ENCODE measurements at regions not wholly inside any gene's neighbourhood (a gene's known extent, or its start where the extent isn't known, plus 50 kb on each side); places are given as distances from the start of the nearest gene placed in this dataset.

- in situ Hi-C loops (cut with MboI; ENCODE audit: low pct_unique_long_range_greater_than_20kb in 2 of 9, low sequenced_read_pairs in 9 of 9, unreplicated experiment in 9 of 9), result no loop called here
- Histone ChIP-seq H3K27ac (no peak overlapping the region), H3K4me3 (no peak overlapping the region), H3K4me1 (replicated peaks in 1 of 2) (no peaks in the 10 kb centered on the region)
- no peak for ATAC-seq (replicated peaks in 6 of 8)
- 7 to 100% (median 86%) methylated on average over 3 to 4 of the region's 4 CpGs for WGBS, 10 experiments
Observed at GRCh38 chr1:88523854-88524528, 160.1 kb upstream of the PKN2 start.

- no peak overlapping the region for H3K27ac ChIP-seq
- H3K4me1 ChIP-seq (replicated peaks in 1 of 2), result no peaks in the 10 kb centered on the region
- no peak for ATAC-seq (replicated peaks in 6 of 8)
- in situ Hi-C loops (cut with MboI; ENCODE audit: low pct_unique_long_range_greater_than_20kb in 2 of 9, low sequenced_read_pairs in 9 of 9, unreplicated experiment in 9 of 9), result loop anchor here in 1 of 9 experiments (25.0 kb wide), 1 partner anchor 339 kb away; no protein-coding TSS in a partner anchor
- H3K4me3 ChIP-seq, result no peak overlapping the region
- 20 to 94% (median 82%) methylated on average over 1 to 3 of the region's 3 CpGs; no CpG with 5 or more reads in 2 of the 10 experiments for WGBS, 10 experiments
Observed at GRCh38 chr1:88526456-88526855, 157.6 kb upstream of the PKN2 start.

DNA sequence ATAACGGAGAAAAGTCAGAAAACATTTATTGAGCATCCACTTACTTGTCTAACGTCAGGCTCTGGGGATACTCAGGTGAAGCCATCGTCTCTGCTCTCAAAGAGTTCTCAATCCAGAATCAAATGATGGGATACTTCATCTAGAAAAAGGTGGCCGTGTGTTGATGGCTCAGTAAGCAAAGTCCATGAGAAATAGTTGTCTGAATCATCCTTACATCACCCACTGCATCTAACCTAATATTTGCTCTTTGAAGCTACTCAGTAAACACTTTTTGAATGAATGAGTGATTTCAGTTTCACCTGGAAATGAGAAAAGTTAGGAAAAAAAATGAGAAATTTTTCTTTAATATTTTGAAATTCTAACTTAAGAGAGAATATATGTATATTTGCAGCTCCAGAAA lies 155.3 kb upstream of the PKN2 start:
- Histone ChIP-seq H3K27ac (no peak overlapping the region), H3K4me1 (replicated peaks in 1 of 2) (no peaks in the 10 kb centered on the region), H3K4me3 (no peak overlapping the region)
- in situ Hi-C loops (cut with MboI; ENCODE audit: low pct_unique_long_range_greater_than_20kb in 2 of 9, low sequenced_read_pairs in 9 of 9, unreplicated experiment in 9 of 9), result loop anchor here in 1 of 9 experiments (25.0 kb wide), 1 partner anchor 341 kb away; no protein-coding TSS in a partner anchor
- 61 to 100% (median 93%) methylated on average over 1 to 4 of the region's 4 CpGs for WGBS, 10 experiments
- no peak for ATAC-seq (replicated peaks in 6 of 8)

DNA sequence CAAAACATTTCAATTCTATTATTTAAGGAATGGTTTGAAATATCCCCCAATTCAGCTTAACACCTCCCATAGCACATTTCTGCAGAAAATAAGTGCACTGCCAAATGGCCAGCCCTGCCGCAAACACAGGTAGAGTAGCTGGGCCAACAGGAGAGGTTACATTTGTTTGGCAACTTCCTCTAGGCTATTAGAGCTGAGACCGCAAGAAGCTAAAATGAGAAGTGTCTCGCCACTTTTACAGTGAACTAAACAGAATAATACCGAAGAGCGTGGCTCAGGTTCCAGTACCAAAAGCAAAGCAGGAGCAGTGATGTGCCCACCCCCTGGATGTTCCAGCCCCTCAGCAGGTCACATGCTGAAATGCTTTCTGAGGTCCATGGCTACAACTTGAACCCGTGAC lies 154.5 kb upstream of the PKN2 start:
- in situ Hi-C loops (cut with MboI; ENCODE audit: low pct_unique_long_range_greater_than_20kb in 2 of 9, low sequenced_read_pairs in 9 of 9, unreplicated experiment in 9 of 9), result loop anchor here in 1 of 9 experiments (25.0 kb wide), 1 partner anchor 342 kb away; no protein-coding TSS in a partner anchor
- H3K4me1 ChIP-seq (replicated peaks in 1 of 2), result no peaks in the 10 kb centered on the region
- ATAC-seq (replicated peaks in 6 of 8), result no peak
- H3K27ac ChIP-seq, result no peak overlapping the region
- no peak overlapping the region for H3K4me3 ChIP-seq
- WGBS, 10 experiments, result 40 to 100% (median 94%) methylated on average over 1 to 6 of the region's 6 CpGs

GRCh38 chr1:88530246-88530645 lies 153.8 kb upstream of the PKN2 start:
- in situ Hi-C loops (cut with MboI; ENCODE audit: low pct_unique_long_range_greater_than_20kb in 2 of 9, low sequenced_read_pairs in 9 of 9, unreplicated experiment in 9 of 9), result loop anchor here in 1 of 9 experiments (25.0 kb wide), 1 partner anchor 343 kb away; no protein-coding TSS in a partner anchor
- WGBS, 10 experiments, result 8 to 92% (median 83%) methylated on average over 1 to 3 of the region's 3 CpGs
- peak in 2 of 8 experiments; percentile 20 to 50 for ATAC-seq (replicated peaks in 6 of 8)
- H3K4me3 ChIP-seq, result no peak overlapping the region
- no peaks in the 10 kb centered on the region for H3K4me1 ChIP-seq (replicated peaks in 1 of 2)
- no peak overlapping the region for H3K27ac ChIP-seq

GRCh38 chr1:88537787-88538186 lies 146.3 kb upstream of the PKN2 start:
- no peak overlapping the region for H3K4me3 ChIP-seq
- in situ Hi-C loops (cut with MboI; ENCODE audit: low pct_unique_long_range_greater_than_20kb in 2 of 9, low sequenced_read_pairs in 9 of 9, unreplicated experiment in 9 of 9), result loop anchor here in 1 of 9 experiments (25.0 kb wide), 1 partner anchor 350 kb away; no protein-coding TSS in a partner anchor
- H3K4me1 ChIP-seq (replicated peaks in 1 of 2), result no peaks in the 10 kb centered on the region
- WGBS, 10 experiments, result 54 to 100% (median 92%) methylated on average over 1 to 3 of the region's 3 CpGs
- ATAC-seq (replicated peaks in 6 of 8), result no peak
- no peak overlapping the region for H3K27ac ChIP-seq

GRCh38 chr1:88538222-88538899 lies 145.7 kb upstream of the PKN2 start:
- Histone ChIP-seq H3K4me3 (no peak overlapping the region), H3K4me1 (replicated peaks in 1 of 2) (no peaks in the 10 kb centered on the region), H3K27ac (no peak overlapping the region)
- no peak for ATAC-seq (replicated peaks in 6 of 8)
- WGBS, 10 experiments, result 22 to 100% (median 86%) methylated on average over 1 to 2 of the region's 2 CpGs
- in situ Hi-C loops (cut with MboI; ENCODE audit: low pct_unique_long_range_greater_than_20kb in 2 of 9, low sequenced_read_pairs in 9 of 9, unreplicated experiment in 9 of 9), result loop anchor here in 1 of 9 experiments (25.0 kb wide), 1 partner anchor 351 kb away; no protein-coding TSS in a partner anchor

- Histone ChIP-seq H3K4me1 (replicated peaks in 1 of 2) (no peaks in the 10 kb centered on the region), H3K27ac (no peak overlapping the region), H3K4me3 (no peak overlapping the region)
- ATAC-seq (replicated peaks in 6 of 8), result no peak
- 0 to 94% (median 72%) methylated on average over 1 to 2 of the region's 2 CpGs for WGBS, 10 experiments
- in situ Hi-C loops (cut with MboI; ENCODE audit: low pct_unique_long_range_greater_than_20kb in 2 of 9, low sequenced_read_pairs in 9 of 9, unreplicated experiment in 9 of 9), result loop anchor here in 1 of 9 experiments (25.0 kb wide), 1 partner anchor 353 kb away; no protein-coding TSS in a partner anchor
Observed at GRCh38 chr1:88540255-88540654, 143.8 kb upstream of the PKN2 start.

- Histone ChIP-seq H3K4me1 (replicated peaks in 1 of 2) (no peaks in the 10 kb centered on the region), H3K27ac (no peak overlapping the region), H3K4me3 (no peak overlapping the region)
- 60 to 82% (median 78%) methylated on average over 1 of the region's 1 CpG; no CpG with 5 or more reads in 5 of the 10 experiments for WGBS, 10 experiments
- in situ Hi-C loops (cut with MboI; ENCODE audit: low pct_unique_long_range_greater_than_20kb in 2 of 9, low sequenced_read_pairs in 9 of 9, unreplicated experiment in 9 of 9), result loop anchor here in 1 of 9 experiments (25.0 kb wide), 1 partner anchor 354 kb away; no protein-coding TSS in a partner anchor
- ATAC-seq (replicated peaks in 6 of 8), result no peak
Observed at GRCh38 chr1:88541596-88541995, 142.5 kb upstream of the PKN2 start.

DNA sequence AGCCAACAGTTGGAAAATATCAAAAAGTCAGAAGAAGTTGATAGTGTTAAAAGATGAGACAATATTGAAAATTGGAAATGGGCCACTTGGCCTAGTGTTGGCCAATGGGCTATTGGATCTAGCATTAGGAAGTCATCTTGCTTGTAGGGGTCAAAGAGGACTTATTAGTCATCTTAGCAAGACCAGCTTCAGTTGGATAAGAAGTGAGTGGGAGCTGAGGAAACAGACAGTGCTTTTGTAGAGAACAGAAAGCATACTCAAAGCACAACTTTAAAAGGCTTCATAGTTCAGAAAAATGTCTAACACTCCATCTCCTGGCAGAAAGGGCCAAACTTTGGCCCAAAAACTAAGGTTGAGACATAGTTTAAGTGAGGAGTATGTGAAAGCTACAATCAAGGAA lies 139.9 kb upstream of the PKN2 start:
- Histone ChIP-seq H3K4me3 (no peak overlapping the region), H3K27ac (no peak overlapping the region), H3K4me1 (replicated peaks in 1 of 2) (no peaks in the 10 kb centered on the region)
- no peak for ATAC-seq (replicated peaks in 6 of 8)
- in situ Hi-C loops (cut with MboI; ENCODE audit: low pct_unique_long_range_greater_than_20kb in 2 of 9, low sequenced_read_pairs in 9 of 9, unreplicated experiment in 9 of 9), result loop anchor here in 1 of 9 experiments (25.0 kb wide), 1 partner anchor 357 kb away; no protein-coding TSS in a partner anchor

GRCh38 chr1:88549536-88549935 lies 134.5 kb upstream of the PKN2 start:
- Histone ChIP-seq H3K4me3 (no peak overlapping the region), H3K4me1 (replicated peaks in 1 of 2) (no peaks in the 10 kb centered on the region), H3K27ac (no peak overlapping the region)
- no peak for ATAC-seq (replicated peaks in 6 of 8)
- in situ Hi-C loops (cut with MboI; ENCODE audit: low pct_unique_long_range_greater_than_20kb in 2 of 9, low sequenced_read_pairs in 9 of 9, unreplicated experiment in 9 of 9), result loop anchor here in 1 of 9 experiments (25.0 kb wide), 1 partner anchor 362 kb away; no protein-coding TSS in a partner anchor
- WGBS, 10 experiments, result 0 to 71% (median 27%) methylated on average over 1 of the region's 1 CpG; no CpG with 5 or more reads in 2 of the 10 experiments

- Histone ChIP-seq H3K4me3 (no peak overlapping the region), H3K4me1 (replicated peaks in 1 of 2) (no peaks in the 10 kb centered on the region), H3K27ac (no peak overlapping the region)
- WGBS, 10 experiments, result 0 to 100% (median 67%) methylated on average over 1 to 2 of the region's 2 CpGs; no CpG with 5 or more reads in 1 of the 10 experiments
- ATAC-seq (replicated peaks in 6 of 8), result no peak
- in situ Hi-C loops (cut with MboI; ENCODE audit: low pct_unique_long_range_greater_than_20kb in 2 of 9, low sequenced_read_pairs in 9 of 9, unreplicated experiment in 9 of 9), result no loop called here
Observed at GRCh38 chr1:88552226-88552625, 131.8 kb upstream of the PKN2 start.

- WGBS, 10 experiments, result 76 to 100% (median 94%) methylated on average over 2 to 3 of the region's 3 CpGs
- Histone ChIP-seq H3K4me3 (no peak overlapping the region), H3K4me1 (replicated peaks in 1 of 2) (no peaks in the 10 kb centered on the region), H3K27ac (no peak overlapping the region)
- in situ Hi-C loops (cut with MboI; ENCODE audit: low pct_unique_long_range_greater_than_20kb in 2 of 9, low sequenced_read_pairs in 9 of 9, unreplicated experiment in 9 of 9), result no loop called here
- no peak for ATAC-seq (replicated peaks in 6 of 8)
Observed at GRCh38 chr1:88557014-88557413, 127.1 kb upstream of the PKN2 start.
